Neural progenitor cell (in vitro differentiated cells): ENCODE measurements at regions not wholly inside any gene's neighbourhood (a gene's known extent, or its start where the extent isn't known, plus 50 kb on each side); places are given as distances from the start of the nearest gene placed in this dataset.

Experiments used
- DNase-seq: peaks from one replicate; pipeline ENCODE4 v3.0.0-alpha.2; 2016; ENCODE audit warnings: low spot score
- H2AFZ ChIP-seq: fragments of 200-600 bp; sonication (generic); replicated peaks from 2 replicates; pipeline ENCODE4 v1.6.1; 2016; ENCODE audit warnings: antibody characterized with exemption
- H3F3A ChIP-seq: fragments of 200-600 bp; sonication (generic); 2 replicates; pipeline ENCODE4 v1.6.1; 2016; ENCODE audit warnings: antibody characterized with exemption, low read depth
- H3K27ac ChIP-seq: fragments of 200-600 bp; sonication (generic); 2 replicates; pipeline ENCODE4 v1.5.1; 2016; ENCODE audit warnings: mild to moderate bottlenecking
- H3K27me3 ChIP-seq: fragments of 200-600 bp; sonication (generic); 2 replicates; pipeline ENCODE4 v1.6.1; 2016; ENCODE audit warnings: mild to moderate bottlenecking, moderate library complexity
- H3K36me3 ChIP-seq: fragments of 200-600 bp; sonication (generic); 2 replicates; pipeline ENCODE4 v1.5.1; 2016
- H3K4me1 ChIP-seq: fragments of 200-600 bp; sonication (generic); 2 replicates; pipeline ENCODE4 v1.6.1; 2016; ENCODE audit warnings: mixed run types
- H3K4me2 ChIP-seq: fragments of 200-600 bp; sonication (generic); 2 replicates; pipeline ENCODE4 v1.6.1; 2016
- H3K4me3 ChIP-seq: fragments of 200-600 bp; sonication (generic); 2 replicates; pipeline ENCODE4 v1.5.1; 2016
- H3K79me2 ChIP-seq: fragments of 200-600 bp; sonication (generic); 2 replicates; pipeline ENCODE4 v1.6.1; 2016; ENCODE audit warnings: low read depth
- H3K9ac ChIP-seq: fragments of 200-600 bp; sonication (generic); 2 replicates; pipeline ENCODE4 v1.6.1; 2016
- H3K9me3 ChIP-seq: fragments of 200-600 bp; sonication (generic); 2 replicates; pipeline ENCODE4 v1.5.1; 2016; ENCODE audit warnings: low read depth
- H4K20me1 ChIP-seq: fragments of 200-600 bp; sonication (generic); 2 replicates; pipeline ENCODE4 v1.6.1; 2016; ENCODE audit warnings: low read depth
- H3K27ac Mint-ChIP-seq: 3 replicates; pipeline ENCODE4 v1.8.0; 2021; ENCODE audit warnings: mixed read lengths
- H3K27me3 Mint-ChIP-seq: 2 replicates; pipeline ENCODE4 v1.8.0; 2022; ENCODE audit warnings: low read depth, mild to moderate bottlenecking, inconsistent platforms, moderate library complexity, mixed read lengths; ENCODE audit not compliant: insufficient read depth
- H3K36me3 Mint-ChIP-seq: 3 replicates; pipeline ENCODE4 v1.8.0; 2021; ENCODE audit warnings: mixed read lengths
- H3K4me1 Mint-ChIP-seq: 3 replicates; pipeline ENCODE4 v1.8.0; 2021; ENCODE audit warnings: mixed read lengths
- H3K4me3 Mint-ChIP-seq: 3 replicates; pipeline ENCODE4 v1.8.0; 2021; ENCODE audit warnings: mild to moderate bottlenecking, moderate library complexity, mixed read lengths
- H3K9me3 Mint-ChIP-seq: 3 replicates; pipeline ENCODE4 v1.8.0; 2020; ENCODE audit warnings: mixed read lengths
- EZH2 ChIP-seq: fragments of 200-600 bp; sonication (generic); IDR thresholded peaks from 2 replicates; pipeline ENCODE4 v1.6.1; 2017; ENCODE audit warnings: antibody characterized with exemption, mild to moderate bottlenecking, moderate library complexity
- EZH2phosphoT487 ChIP-seq: fragments of 200-600 bp; sonication (generic); IDR thresholded peaks from 2 replicates; pipeline ENCODE4 v1.6.1; 2017; ENCODE audit warnings: antibody characterized with exemption
- TF ChIP-seq, protein P1 (sequence below): fragments of 200-600 bp; sonication (generic); IDR thresholded peaks from 2 replicates; pipeline ENCODE4 v1.5.1; 2017; ENCODE audit warnings: antibody characterized with exemption, mild to moderate bottlenecking

- H3K27me3 ChIP-seq: no peaks in the 10 kb centered on the region
- no peaks in the 10 kb centered on the region for H3K79me2 ChIP-seq
- H3K9ac ChIP-seq: no peak overlapping the region
- H2AFZ ChIP-seq: no peak overlapping the region
- no peak overlapping the region for H3K27ac Mint-ChIP-seq
- no peaks in the 10 kb centered on the region for H3K9me3 Mint-ChIP-seq
- H3K4me2 ChIP-seq: no peak overlapping the region
- H3K4me3 Mint-ChIP-seq: no peak overlapping the region
- peaks cover 12% of the 10 kb centered on the region for H3K4me1 Mint-ChIP-seq
- H3K27ac ChIP-seq: no peak overlapping the region
- peaks cover 3% of the 10 kb centered on the region for H3K27me3 Mint-ChIP-seq
- H3F3A ChIP-seq: no peaks in the 10 kb centered on the region
- no peaks in the 10 kb centered on the region for H3K36me3 ChIP-seq
- H4K20me1 ChIP-seq: no peaks in the 10 kb centered on the region
- H3K36me3 Mint-ChIP-seq: no peaks in the 10 kb centered on the region
- no peaks in the 10 kb centered on the region for H3K9me3 ChIP-seq
- TF ChIP-seq EZH2phosphoT487 (no peak), EZH2 (no peak)
- TF ChIP-seq, protein P1, sequence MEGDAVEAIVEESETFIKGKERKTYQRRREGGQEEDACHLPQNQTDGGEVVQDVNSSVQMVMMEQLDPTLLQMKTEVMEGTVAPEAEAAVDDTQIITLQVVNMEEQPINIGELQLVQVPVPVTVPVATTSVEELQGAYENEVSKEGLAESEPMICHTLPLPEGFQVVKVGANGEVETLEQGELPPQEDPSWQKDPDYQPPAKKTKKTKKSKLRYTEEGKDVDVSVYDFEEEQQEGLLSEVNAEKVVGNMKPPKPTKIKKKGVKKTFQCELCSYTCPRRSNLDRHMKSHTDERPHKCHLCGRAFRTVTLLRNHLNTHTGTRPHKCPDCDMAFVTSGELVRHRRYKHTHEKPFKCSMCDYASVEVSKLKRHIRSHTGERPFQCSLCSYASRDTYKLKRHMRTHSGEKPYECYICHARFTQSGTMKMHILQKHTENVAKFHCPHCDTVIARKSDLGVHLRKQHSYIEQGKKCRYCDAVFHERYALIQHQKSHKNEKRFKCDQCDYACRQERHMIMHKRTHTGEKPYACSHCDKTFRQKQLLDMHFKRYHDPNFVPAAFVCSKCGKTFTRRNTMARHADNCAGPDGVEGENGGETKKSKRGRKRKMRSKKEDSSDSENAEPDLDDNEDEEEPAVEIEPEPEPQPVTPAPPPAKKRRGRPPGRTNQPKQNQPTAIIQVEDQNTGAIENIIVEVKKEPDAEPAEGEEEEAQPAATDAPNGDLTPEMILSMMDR: no peak
- no peak for DNase-seq
- H3K4me3 ChIP-seq: no peak overlapping the region
- H3K4me1 ChIP-seq: peaks cover 6% of the 10 kb centered on the region
These were observed 264.0 kb downstream of the ARL4A start for GRCh38 chr7:12951397-12951801.

DNA sequence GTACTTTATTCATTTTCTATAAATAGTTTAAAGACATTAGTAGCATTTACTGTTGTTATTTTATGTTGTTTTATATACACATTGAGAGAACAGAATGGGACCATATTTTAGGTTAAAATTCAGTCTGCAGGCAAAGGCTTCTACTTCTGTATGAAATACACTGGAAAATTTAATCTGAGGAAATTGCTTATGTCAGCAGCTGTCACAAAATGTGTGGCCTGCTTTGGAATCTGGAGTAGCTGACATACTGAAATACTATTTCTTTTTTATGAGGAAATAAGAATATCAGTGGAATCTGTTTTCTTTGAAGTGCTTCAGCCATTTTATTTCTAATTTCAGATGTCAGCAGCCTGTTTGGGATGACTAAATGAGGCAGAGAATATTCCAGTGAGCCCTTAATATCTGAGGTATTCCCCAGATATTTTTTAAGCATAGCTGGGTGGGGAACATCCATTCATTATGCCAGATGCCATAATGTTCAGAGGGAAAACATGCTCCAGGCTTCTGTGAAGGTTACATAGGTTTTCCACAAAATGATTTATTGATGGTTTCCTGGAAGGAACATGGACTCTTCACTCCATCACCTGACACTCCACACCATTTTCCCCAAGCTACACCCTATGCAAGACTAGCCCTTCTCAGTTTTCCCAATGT lies 267.1 kb downstream of the ARL4A start:
- peaks cover 4% of the 10 kb centered on the region for H3K9me3 Mint-ChIP-seq
- peaks cover 3% of the 10 kb centered on the region for H3K36me3 Mint-ChIP-seq
- H3K4me1 Mint-ChIP-seq: peaks cover 3% of the 10 kb centered on the region
- H3K27ac Mint-ChIP-seq: no peak overlapping the region
- no peak overlapping the region for H3K27ac ChIP-seq
- H3K27me3 Mint-ChIP-seq: peaks cover 4% of the 10 kb centered on the region
- H3K36me3 ChIP-seq: no peaks in the 10 kb centered on the region
- DNase-seq: no peak
- no peaks in the 10 kb centered on the region for H3F3A ChIP-seq
- no peaks in the 10 kb centered on the region for H3K27me3 ChIP-seq
- H3K4me3 ChIP-seq: no peak overlapping the region
- H3K4me3 Mint-ChIP-seq: no peak overlapping the region
- no peak overlapping the region for H3K4me2 ChIP-seq
- no peak overlapping the region for H2AFZ ChIP-seq
- no peaks in the 10 kb centered on the region for H4K20me1 ChIP-seq
- H3K9me3 ChIP-seq: no peaks in the 10 kb centered on the region
- H3K4me1 ChIP-seq: no peaks in the 10 kb centered on the region
- H3K79me2 ChIP-seq: no peaks in the 10 kb centered on the region
- no peak overlapping the region for H3K9ac ChIP-seq
- no peak for TF ChIP-seq EZH2phosphoT487
- TF ChIP-seq EZH2: no peak
- TF ChIP-seq, protein P1: no peak

GRCh38 chr7:12957487-12957886 lies 270.1 kb downstream of the ARL4A start:
- H3K27ac ChIP-seq: no peak overlapping the region
- TF ChIP-seq EZH2phosphoT487: no peak
- TF ChIP-seq EZH2: no peak
- TF ChIP-seq, protein P1: no peak
- no peaks in the 10 kb centered on the region for H4K20me1 ChIP-seq
- Mint-ChIP-seq H3K27ac (no peak overlapping the region), H3K9me3 (peaks cover 4% of the 10 kb centered on the region), H3K4me3 (no peak overlapping the region), H3K27me3 (peaks cover 4% of the 10 kb centered on the region), H3K36me3 (peaks cover 7% of the 10 kb centered on the region), H3K4me1 (peaks cover 13% of the 10 kb centered on the region)
- no peaks in the 10 kb centered on the region for H3K36me3 ChIP-seq
- peak overlapping the region; percentile 38 for H2AFZ ChIP-seq
- H3K79me2 ChIP-seq: no peaks in the 10 kb centered on the region
- H3K4me3 ChIP-seq: no peak overlapping the region
- H3K27me3 ChIP-seq: no peaks in the 10 kb centered on the region
- H3K4me1 ChIP-seq: peaks cover 8% of the 10 kb centered on the region
- no peak overlapping the region for H3K4me2 ChIP-seq
- H3K9me3 ChIP-seq: no peaks in the 10 kb centered on the region
- DNase-seq: no peak
- H3K9ac ChIP-seq: no peak overlapping the region
- H3F3A ChIP-seq: no peaks in the 10 kb centered on the region
